AG04450 (cell line): ENCODE measurements at regions not wholly inside any gene's neighbourhood (a gene's known extent, or its start where the extent isn't known, plus 50 kb on each side); places are given as distances from the start of the nearest gene placed in this dataset.

Source experiments
- CTCF ChIA-PET: fragments of 300-600, 350-600 bp; formaldehyde crosslinking; extraction: SDS; loops from one replicate; lab custom pipeline; 2022; ENCODE audit warnings: antibody characterized with exemption, inconsistent platforms; lab: Charles Lee
- POLR2A ChIA-PET: fragments of 350-600 bp; formaldehyde crosslinking; extraction: SDS; loops from one replicate; lab custom pipeline; 2021; ENCODE audit warnings: antibody characterized with exemption, inconsistent platforms; lab: Yijun Ruan, JAX
- DNase-seq: peaks from one replicate; pipeline ENCODE4 v3.0.0-alpha.2; 2011; ENCODE audit warnings: low read depth, low spot score
- H3K27ac ChIP-seq: one replicate; pipeline ENCODE4 v1.5.1; 2012; ENCODE audit warnings: low read depth, low read length, control low read depth
- H3K27me3 ChIP-seq: one replicate; pipeline ENCODE4 v1.6.0; 2012; ENCODE audit warnings: low read length; ENCODE audit not compliant: control insufficient read depth, insufficient read depth
- H3K4me3 ChIP-seq: 2 replicates; pipeline ENCODE4 v1.5.1; 2011; ENCODE audit warnings: mild to moderate bottlenecking, low read depth, low read length, control low read depth
- H3K9me3 ChIP-seq: 2 replicates; pipeline ENCODE4 v1.5.1; 2012; ENCODE audit warnings: low read length; ENCODE audit not compliant: control insufficient read depth, insufficient read depth
- TF ChIP-seq, protein P1 (sequence below): IDR thresholded peaks from 2 replicates; pipeline ENCODE4 v1.5.1; 2011; ENCODE audit warnings: low read depth, low read length, control low read depth, inconsistent platforms

GRCh38 chr9:27668280-27668679 lies 95.0 kb upstream of the C9orf72 start:
- no peak for DNase-seq
- Histone ChIP-seq H3K4me3 (no peak overlapping the region), H3K27me3 (no peaks in the 10 kb centered on the region), H3K9me3 (no peaks in the 10 kb centered on the region), H3K27ac (no peak overlapping the region)
- TF ChIP-seq, protein P1, sequence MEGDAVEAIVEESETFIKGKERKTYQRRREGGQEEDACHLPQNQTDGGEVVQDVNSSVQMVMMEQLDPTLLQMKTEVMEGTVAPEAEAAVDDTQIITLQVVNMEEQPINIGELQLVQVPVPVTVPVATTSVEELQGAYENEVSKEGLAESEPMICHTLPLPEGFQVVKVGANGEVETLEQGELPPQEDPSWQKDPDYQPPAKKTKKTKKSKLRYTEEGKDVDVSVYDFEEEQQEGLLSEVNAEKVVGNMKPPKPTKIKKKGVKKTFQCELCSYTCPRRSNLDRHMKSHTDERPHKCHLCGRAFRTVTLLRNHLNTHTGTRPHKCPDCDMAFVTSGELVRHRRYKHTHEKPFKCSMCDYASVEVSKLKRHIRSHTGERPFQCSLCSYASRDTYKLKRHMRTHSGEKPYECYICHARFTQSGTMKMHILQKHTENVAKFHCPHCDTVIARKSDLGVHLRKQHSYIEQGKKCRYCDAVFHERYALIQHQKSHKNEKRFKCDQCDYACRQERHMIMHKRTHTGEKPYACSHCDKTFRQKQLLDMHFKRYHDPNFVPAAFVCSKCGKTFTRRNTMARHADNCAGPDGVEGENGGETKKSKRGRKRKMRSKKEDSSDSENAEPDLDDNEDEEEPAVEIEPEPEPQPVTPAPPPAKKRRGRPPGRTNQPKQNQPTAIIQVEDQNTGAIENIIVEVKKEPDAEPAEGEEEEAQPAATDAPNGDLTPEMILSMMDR, result no peak
- ChIA-PET POLR2A (no interaction called here), CTCF (no interaction called here)

GRCh38 chr9:27671636-27672035 lies 98.4 kb upstream of the C9orf72 start:
- Histone ChIP-seq H3K27ac (no peak overlapping the region), H3K4me3 (no peak overlapping the region), H3K27me3 (no peaks in the 10 kb centered on the region), H3K9me3 (no peaks in the 10 kb centered on the region)
- CTCF ChIA-PET, result no interaction called here
- POLR2A ChIA-PET, result no interaction called here
- TF ChIP-seq, protein P1, result no peak
- DNase-seq, result no peak

- Histone ChIP-seq H3K9me3 (no peaks in the 10 kb centered on the region), H3K27me3 (no peaks in the 10 kb centered on the region), H3K4me3 (no peak overlapping the region), H3K27ac (no peak overlapping the region)
- DNase-seq, result no peak
- TF ChIP-seq, protein P1, result no peak
- POLR2A ChIA-PET, result no interaction called here
- CTCF ChIA-PET, result no interaction called here
Measured at GRCh38 chr9:27672718-27673117, 99.4 kb upstream of the C9orf72 start.

DNA sequence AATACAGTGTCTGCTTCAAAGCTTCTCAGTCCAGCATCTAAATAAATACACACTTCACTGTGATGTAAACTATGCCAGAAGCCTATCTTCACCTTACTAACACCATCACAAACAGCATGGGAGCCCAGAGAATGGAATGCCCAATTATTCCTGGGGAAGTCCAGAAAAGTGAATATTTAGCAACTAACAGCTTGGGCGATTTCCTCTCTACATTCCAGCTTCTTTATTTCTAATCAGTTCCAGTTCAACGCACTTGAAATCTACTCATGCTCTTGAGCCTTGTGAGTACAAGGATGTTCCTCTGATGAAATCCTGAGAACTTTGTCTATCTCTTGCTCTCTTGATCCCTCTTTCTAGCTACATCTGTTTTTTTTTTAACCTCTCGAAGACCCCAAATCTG lies 100.4 kb upstream of the C9orf72 start:
- H3K27ac ChIP-seq, result no peak overlapping the region
- TF ChIP-seq, protein P1, result no peak
- H3K9me3 ChIP-seq, result no peaks in the 10 kb centered on the region
- ChIA-PET CTCF (no interaction called here), POLR2A (no interaction called here)
- no peak overlapping the region for H3K4me3 ChIP-seq
- no peak for DNase-seq
- H3K27me3 ChIP-seq, result no peaks in the 10 kb centered on the region

DNA sequence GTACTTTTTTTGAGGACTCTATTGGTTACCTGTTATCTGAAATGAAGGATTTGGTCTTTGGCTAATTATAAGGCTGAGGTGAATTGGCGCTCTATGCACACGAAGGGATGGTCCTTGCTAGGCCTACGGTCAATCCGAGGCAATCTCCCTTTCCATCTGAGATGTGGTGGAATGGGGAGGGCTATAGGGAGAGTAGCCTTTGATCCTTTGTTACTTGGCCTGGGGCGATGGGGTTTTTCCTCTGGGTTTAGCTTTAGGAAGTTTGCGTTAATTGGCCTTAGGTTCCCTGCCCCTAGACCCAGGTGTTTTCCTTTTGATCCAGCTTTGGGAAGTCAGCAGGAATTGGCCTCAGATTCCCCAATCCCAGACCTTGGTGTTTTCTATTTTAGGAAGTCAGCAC lies 102.1 kb upstream of the C9orf72 start:
- H3K4me3 ChIP-seq, result no peak overlapping the region
- no peaks in the 10 kb centered on the region for H3K9me3 ChIP-seq
- ChIA-PET CTCF (no interaction called here), POLR2A (no interaction called here)
- DNase-seq, result no peak
- TF ChIP-seq, protein P1, result no peak
- no peak overlapping the region for H3K27ac ChIP-seq
- no peaks in the 10 kb centered on the region for H3K27me3 ChIP-seq
